Neuronal stem cell (in vitro differentiated cells): ENCODE measurements at regions not wholly inside any gene's neighbourhood (a gene's known extent, or its start where the extent isn't known, plus 50 kb on each side); places are given as distances from the start of the nearest gene placed in this dataset.

Experiments used
- DNase-seq: peaks from one replicate; pipeline ENCODE4 v3.0.0-alpha.2; 2013; ENCODE audit warnings: low spot score
- H2AFZ ChIP-seq: one replicate; pipeline ENCODE4 v1.6.1; 2013; ENCODE audit warnings: mild to moderate bottlenecking, low read length, inconsistent platforms
- H2AK5ac ChIP-seq: 2 replicates; pipeline ENCODE4 v1.6.1; 2013; ENCODE audit warnings: low read depth, mild to moderate bottlenecking, inconsistent platforms, low read length, moderate library complexity, mixed read lengths
- H2BK120ac ChIP-seq: 2 replicates; pipeline ENCODE4 v1.6.1; 2013; ENCODE audit warnings: low read depth, mild to moderate bottlenecking, inconsistent platforms, low read length, moderate library complexity, mixed read lengths
- H2BK12ac ChIP-seq: one replicate; pipeline ENCODE4 v1.6.1; 2013; ENCODE audit warnings: low read length, inconsistent platforms
- H2BK15ac ChIP-seq: 2 replicates; pipeline ENCODE4 v1.6.1; 2013; ENCODE audit warnings: mild to moderate bottlenecking, low read length, inconsistent platforms, mixed read lengths
- H2BK5ac ChIP-seq: one replicate; pipeline ENCODE4 v1.6.1; 2013; ENCODE audit warnings: inconsistent platforms, mild to moderate bottlenecking, low read length, moderate library complexity
- H3K14ac ChIP-seq: one replicate; pipeline ENCODE4 v1.6.1; 2013; ENCODE audit warnings: low read length, inconsistent platforms
- H3K18ac ChIP-seq: 2 replicates; pipeline ENCODE4 v1.6.1; 2013; ENCODE audit warnings: low read length, inconsistent platforms
- H3K23ac ChIP-seq: 2 replicates; pipeline ENCODE4 v1.6.1; 2013; ENCODE audit warnings: low read depth, mild to moderate bottlenecking, mixed read lengths, low read length, inconsistent platforms; ENCODE audit not compliant: poor library complexity
- H3K27ac ChIP-seq: replicated peaks from 3 replicates; pipeline ENCODE4 v1.5.1; 2013; ENCODE audit warnings: low read length, inconsistent platforms
- H3K27me3 ChIP-seq, 3 experiments: 2 replicates each; pipeline ENCODE4 v1.6.1; 2013; ENCODE audit warnings: low read length in 3 of 3, mild to moderate bottlenecking in 2 of 3, inconsistent platforms in 1 of 3, low read depth in 1 of 3, mixed read lengths in 1 of 3, moderate library complexity in 1 of 3; ENCODE audit not compliant: control insufficient read depth in 3 of 3, insufficient read depth in 3 of 3
- H3K36me3 ChIP-seq, 2 donors: replicated peaks in 1 of 2; 2 replicates each; pipeline ENCODE4 v1.6.1; 2013; ENCODE audit warnings: low read length in 2 of 2; ENCODE audit not compliant: control insufficient read depth in 2 of 2, insufficient read depth in 2 of 2
- H3K4ac ChIP-seq: 2 replicates; pipeline ENCODE4 v1.6.1; 2013; ENCODE audit warnings: inconsistent platforms, mild to moderate bottlenecking, low read length, moderate library complexity
- H3K4me1 ChIP-seq, 2 donors: 1 replicate in 1 of 2; 2 replicates in 1 of 2; pipeline ENCODE4 v1.6.1; 2013; ENCODE audit warnings: low read length in 2 of 2, low read depth in 1 of 2; ENCODE audit not compliant: control insufficient read depth in 2 of 2, insufficient read depth in 1 of 2
- H3K4me2 ChIP-seq: one replicate; pipeline ENCODE4 v1.6.1; 2013; ENCODE audit warnings: mild to moderate bottlenecking, low read length, inconsistent platforms; ENCODE audit not compliant: insufficient read depth, poor library complexity, severe bottlenecking
- H3K4me3 ChIP-seq, 2 donors: 2 replicates each; pipeline ENCODE4 v1.5.1; 2013; ENCODE audit warnings: low read length in 2 of 2, mild to moderate bottlenecking in 2 of 2, inconsistent platforms in 1 of 2, moderate library complexity in 1 of 2
- H3K79me1 ChIP-seq: one replicate; pipeline ENCODE4 v1.6.1; 2013; ENCODE audit warnings: low read depth, mild to moderate bottlenecking, inconsistent platforms, low read length, moderate library complexity
- H3K9ac ChIP-seq: one replicate; pipeline ENCODE4 v1.6.1; 2013; ENCODE audit warnings: mild to moderate bottlenecking, low read depth, low read length, inconsistent platforms; ENCODE audit not compliant: poor library complexity
- H3K9me3 ChIP-seq, 2 donors: replicated peaks in 1 of 2; 2 replicates each; pipeline versions ENCODE3 to v1.6.1; 2013; ENCODE audit warnings: low read length in 2 of 2, mild to moderate bottlenecking in 2 of 2, inconsistent platforms in 1 of 2, low read depth in 1 of 2, mixed read lengths in 1 of 2, moderate library complexity in 1 of 2; ENCODE audit not compliant: control insufficient read depth in 2 of 2, insufficient read depth in 1 of 2
- H4K8ac ChIP-seq: one replicate; pipeline ENCODE4 v1.6.1; 2013; ENCODE audit warnings: low read depth, mild to moderate bottlenecking, inconsistent platforms, low read length, moderate library complexity
- H4K91ac ChIP-seq: one replicate; pipeline ENCODE4 v1.6.1; 2013; ENCODE audit warnings: low read length, low read depth, mild to moderate bottlenecking, inconsistent platforms; ENCODE audit not compliant: poor library complexity
- WGBS, 2 donors: extraction: QIAGEN DNeasy Blood & Tissue Kit; methylation state at CpG; one replicate each; pipeline ENCODE4 v1.1.7; 2013; ENCODE audit warnings: missing lambda C conversion rate in 2 of 2, mixed read lengths in 1 of 2; ENCODE audit not compliant: insufficient read length in 2 of 2, insufficient replicate concordance in 1 of 2; ENCODE audit errors: extremely low coverage in 2 of 2; 5-methylcytosine and 5-hydroxymethylcytosine counted together

GRCh38 chr16:51057102-51057793, 93.8 kb downstream of the SALL1 start:
- Histone ChIP-seq H3K36me3 (no peaks in the 10 kb centered on the region), H2BK15ac (no peak overlapping the region), H3K9me3 (no peaks in the 10 kb centered on the region), H3K14ac (no peak overlapping the region), H3K27me3 (peaks cover 0 to 22% (median 0%) of the 10 kb centered on the region in 3 experiments), H3K4me1 (no peaks in the 10 kb centered on the region), H2BK12ac (no peak overlapping the region), H3K4ac (no peak overlapping the region), H2AK5ac (no peak overlapping the region), H3K4me3 (no peak overlapping the region), H4K91ac (no peak overlapping the region), H3K4me2 (no peak overlapping the region), H3K27ac (no peak overlapping the region), H3K9ac (no peak overlapping the region), H3K79me1 (no peaks in the 10 kb centered on the region), H2BK120ac (no peak overlapping the region), H2BK5ac (no peak overlapping the region), H3K23ac (no peak overlapping the region), H3K18ac (no peak overlapping the region), H2AFZ (no peak overlapping the region), H4K8ac (no peak overlapping the region)
- no peak for DNase-seq
- WGBS, 2 donors = no CpG with 5 or more reads among the region's 8 CpGs

DNA sequence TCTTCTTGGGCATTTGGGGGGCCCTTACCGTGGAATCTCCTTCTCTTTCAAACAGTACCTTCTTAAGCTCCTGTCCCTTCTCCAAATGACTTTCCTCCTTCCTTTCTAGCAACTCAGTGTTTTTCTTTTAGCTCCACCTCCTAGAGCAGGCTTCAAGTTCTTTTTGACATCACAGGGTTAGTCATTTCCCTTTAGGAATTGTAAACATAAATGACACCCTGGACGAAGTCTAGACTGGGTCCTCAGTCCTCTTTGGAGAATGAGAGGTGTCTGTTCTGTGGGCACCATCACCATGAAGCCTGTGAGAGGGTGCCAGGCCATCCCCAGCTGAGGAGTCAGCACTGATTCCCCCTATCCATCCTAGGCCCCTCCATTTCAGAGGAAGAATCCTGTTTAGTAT, 94.7 kb downstream of the SALL1 start:
- H3K4ac ChIP-seq = no peak overlapping the region
- H2AFZ ChIP-seq = no peak overlapping the region
- H2AK5ac ChIP-seq = no peak overlapping the region
- H2BK15ac ChIP-seq = no peak overlapping the region
- no peaks in the 10 kb centered on the region for H3K36me3 ChIP-seq
- H4K91ac ChIP-seq = no peak overlapping the region
- H3K79me1 ChIP-seq = no peaks in the 10 kb centered on the region
- H3K27ac ChIP-seq = no peak overlapping the region
- no peak overlapping the region for H3K23ac ChIP-seq
- H3K18ac ChIP-seq = peak overlapping the region; percentile 61
- H3K4me2 ChIP-seq = no peak overlapping the region
- H2BK12ac ChIP-seq = no peak overlapping the region
- no peak for DNase-seq
- H2BK5ac ChIP-seq = no peak overlapping the region
- peaks cover 0 to 18% (median 0%) of the 10 kb centered on the region in 3 experiments for H3K27me3 ChIP-seq
- H3K14ac ChIP-seq = no peak overlapping the region
- H3K4me3 ChIP-seq = no peak overlapping the region
- no CpG with 5 or more reads among the region's 2 CpGs for WGBS, 2 donors
- no peak overlapping the region for H4K8ac ChIP-seq
- no peak overlapping the region for H3K9ac ChIP-seq
- no peak overlapping the region for H2BK120ac ChIP-seq
- peaks cover 0 to 4% of the 10 kb centered on the region in 2 donors for H3K4me1 ChIP-seq
- H3K9me3 ChIP-seq = no peaks in the 10 kb centered on the region

GRCh38 chr16:51055434-51055833, 95.6 kb downstream of the SALL1 start:
- no CpG with 5 or more reads among the region's 9 CpGs for WGBS, 2 donors
- Histone ChIP-seq H4K8ac (no peak overlapping the region), H3K9ac (no peak overlapping the region), H3K23ac (no peak overlapping the region), H3K4me1 (peaks cover 0 to 4% of the 10 kb centered on the region in 2 donors), H2BK12ac (no peak overlapping the region), H3K27ac (no peak overlapping the region), H2AK5ac (no peak overlapping the region), H3K18ac (no peak overlapping the region), H2AFZ (no peak overlapping the region), H2BK5ac (no peak overlapping the region), H3K79me1 (no peaks in the 10 kb centered on the region), H3K27me3 (peaks cover 0 to 14% (median 0%) of the 10 kb centered on the region in 3 experiments), H3K14ac (no peak overlapping the region), H3K4ac (no peak overlapping the region), H3K4me2 (no peak overlapping the region), H3K36me3 (no peaks in the 10 kb centered on the region), H2BK15ac (no peak overlapping the region), H3K9me3 (no peaks in the 10 kb centered on the region), H2BK120ac (no peak overlapping the region), H3K4me3 (no peak overlapping the region), H4K91ac (no peak overlapping the region)
- no peak for DNase-seq

- DNase-seq = no peak
- no peak overlapping the region for H4K91ac ChIP-seq
- WGBS, 2 donors = no CpG with 5 or more reads among the region's 2 CpGs
These were observed 97.3 kb downstream of the SALL1 start for GRCh38 chr16:51053775-51054174.

More at GRCh38 chr16:51053775-51054174, 97.3 kb downstream of the SALL1 start:
- Histone ChIP-seq H4K8ac (no peak overlapping the region), H3K4me2 (no peak overlapping the region), H3K4me1 (peaks cover 0 to 7% of the 10 kb centered on the region in 2 donors), H2AFZ (no peak overlapping the region), H2AK5ac (no peak overlapping the region), H3K79me1 (no peaks in the 10 kb centered on the region), H3K4ac (no peak overlapping the region), H2BK15ac (no peak overlapping the region), H3K23ac (no peak overlapping the region), H3K4me3 (no peak overlapping the region), H3K9me3 (no peaks in the 10 kb centered on the region), H3K36me3 (no peaks in the 10 kb centered on the region), H3K9ac (no peak overlapping the region), H2BK120ac (no peak overlapping the region), H3K27ac (no peak overlapping the region), H3K27me3 (peaks cover 0 to 14% (median 0%) of the 10 kb centered on the region in 3 experiments), H2BK12ac (no peak overlapping the region), H3K18ac (no peak overlapping the region), H3K14ac (no peak overlapping the region), H2BK5ac (no peak overlapping the region)
